MM.1S (cell line): ENCODE measurements at regions not wholly inside any gene's neighbourhood (a gene's known extent, or its start where the extent isn't known, plus 50 kb on each side); places are given as distances from the start of the nearest gene placed in this dataset.

ENCODE experiments used
- EZH2 ChIP-seq: fragments of 300-600 bp; sonication (generic); optimal IDR thresholded peaks from 2 replicates; pipeline ENCODE3; 2017; ENCODE audit warnings: low read depth, mild to moderate bottlenecking, antibody characterized with exemption, low read length, mixed read lengths
- TF ChIP-seq, protein P1 (sequence below): fragments of 300-600 bp; sonication (generic); IDR thresholded peaks from 2 replicates; pipeline ENCODE4 v1.5.1; 2016; ENCODE audit warnings: antibody characterized with exemption, low read length, mixed read lengths

GRCh38 chr13:61138857-61139256 is 276.8 kb downstream of the PCDH20 start:
- TF ChIP-seq, protein P1, sequence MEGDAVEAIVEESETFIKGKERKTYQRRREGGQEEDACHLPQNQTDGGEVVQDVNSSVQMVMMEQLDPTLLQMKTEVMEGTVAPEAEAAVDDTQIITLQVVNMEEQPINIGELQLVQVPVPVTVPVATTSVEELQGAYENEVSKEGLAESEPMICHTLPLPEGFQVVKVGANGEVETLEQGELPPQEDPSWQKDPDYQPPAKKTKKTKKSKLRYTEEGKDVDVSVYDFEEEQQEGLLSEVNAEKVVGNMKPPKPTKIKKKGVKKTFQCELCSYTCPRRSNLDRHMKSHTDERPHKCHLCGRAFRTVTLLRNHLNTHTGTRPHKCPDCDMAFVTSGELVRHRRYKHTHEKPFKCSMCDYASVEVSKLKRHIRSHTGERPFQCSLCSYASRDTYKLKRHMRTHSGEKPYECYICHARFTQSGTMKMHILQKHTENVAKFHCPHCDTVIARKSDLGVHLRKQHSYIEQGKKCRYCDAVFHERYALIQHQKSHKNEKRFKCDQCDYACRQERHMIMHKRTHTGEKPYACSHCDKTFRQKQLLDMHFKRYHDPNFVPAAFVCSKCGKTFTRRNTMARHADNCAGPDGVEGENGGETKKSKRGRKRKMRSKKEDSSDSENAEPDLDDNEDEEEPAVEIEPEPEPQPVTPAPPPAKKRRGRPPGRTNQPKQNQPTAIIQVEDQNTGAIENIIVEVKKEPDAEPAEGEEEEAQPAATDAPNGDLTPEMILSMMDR: no peak
- no peak for TF ChIP-seq EZH2
